ENCODE measurements at regions not wholly inside any gene's neighbourhood (a gene's known extent, or its start where the extent isn't known, plus 50 kb on each side); places are given as distances from the start of the nearest gene placed in this dataset.

- CTCF ChIA-PET, result no interaction called here
- Histone ChIP-seq H3K27me3 (replicated peaks; ENCODE audit: insufficient read depth, low read depth, low read length, poor library complexity) (no peaks in the 10 kb centered on the region), H3K4me1 (ENCODE audit: insufficient read depth, low read length, poor library complexity, severe bottlenecking) (no peaks in the 10 kb centered on the region), H3K27ac (ENCODE audit: low read depth, low read length, poor library complexity, severe bottlenecking) (no peak overlapping the region), H3K36me3 (ENCODE audit: insufficient read depth, low read length, poor library complexity, severe bottlenecking) (no peaks in the 10 kb centered on the region), H3K4me3 (ENCODE audit: low read depth, low read length, poor library complexity, severe bottlenecking) (no peak overlapping the region), H3K9me3 (ENCODE audit: low read depth, low read length, poor library complexity, severe bottlenecking) (no peaks in the 10 kb centered on the region)
- no TSS peak for BruUV-seq (replicated peaks)
- POLR2A ChIA-PET (ENCODE audit: low non-redundant PET), result no interaction called here
- TF ChIP-seq EZH2 (IDR thresholded peaks at IDR 0.05; ENCODE audit: borderline replicate concordance, low read depth, low read length, poor library complexity, severe bottlenecking) (no peak), CTCF (conservative IDR thresholded peaks at IDR 0.05; ENCODE audit: low read depth, low read length) (no peak)
- DNase-seq (ENCODE audit: low spot score), result no peak
- intact Hi-C loops (cut with micrococcal nuclease; ENCODE audit: unreplicated experiment), result no loop called here
Observed at GRCh38 chr6:115765966-115766365, 294.7 kb downstream of the FRK start.

GRCh38 chr6:115759051-115759450, 301.6 kb downstream of the FRK start:
- ChIA-PET CTCF (no interaction called here), POLR2A (ENCODE audit: low non-redundant PET) (no interaction called here)
- no peaks in the 10 kb centered on the region for H3K9me3 ChIP-seq (ENCODE audit: low read depth, low read length, poor library complexity, severe bottlenecking)

GRCh38 chr6:115753446-115753845, 307.2 kb downstream of the FRK start:
- no peak for TF ChIP-seq CTCF (conservative IDR thresholded peaks at IDR 0.05; ENCODE audit: low read depth, low read length)
- TF ChIP-seq EZH2 (IDR thresholded peaks at IDR 0.05; ENCODE audit: borderline replicate concordance, low read depth, low read length, poor library complexity, severe bottlenecking), result no peak
- BruUV-seq (replicated peaks), result no TSS peak
- Histone ChIP-seq H3K4me1 (ENCODE audit: insufficient read depth, low read length, poor library complexity, severe bottlenecking) (no peaks in the 10 kb centered on the region), H3K27me3 (replicated peaks; ENCODE audit: insufficient read depth, low read depth, low read length, poor library complexity) (no peaks in the 10 kb centered on the region), H3K27ac (ENCODE audit: low read depth, low read length, poor library complexity, severe bottlenecking) (no peak overlapping the region), H3K9me3 (ENCODE audit: low read depth, low read length, poor library complexity, severe bottlenecking) (no peaks in the 10 kb centered on the region), H3K36me3 (ENCODE audit: insufficient read depth, low read length, poor library complexity, severe bottlenecking) (no peaks in the 10 kb centered on the region), H3K4me3 (ENCODE audit: low read depth, low read length, poor library complexity, severe bottlenecking) (no peak overlapping the region)
- intact Hi-C loops (cut with micrococcal nuclease; ENCODE audit: unreplicated experiment), result no loop called here
- DNase-seq (ENCODE audit: low spot score), result no peak
- ChIA-PET CTCF (no interaction called here), POLR2A (ENCODE audit: low non-redundant PET) (no interaction called here)

More at GRCh38 chr6:115759051-115759450, 301.6 kb downstream of the FRK start:
- Histone ChIP-seq H3K36me3 (ENCODE audit: insufficient read depth, low read length, poor library complexity, severe bottlenecking) (no peaks in the 10 kb centered on the region), H3K27ac (ENCODE audit: low read depth, low read length, poor library complexity, severe bottlenecking) (no peak overlapping the region), H3K4me1 (ENCODE audit: insufficient read depth, low read length, poor library complexity, severe bottlenecking) (no peaks in the 10 kb centered on the region), H3K27me3 (replicated peaks; ENCODE audit: insufficient read depth, low read depth, low read length, poor library complexity) (no peaks in the 10 kb centered on the region), H3K4me3 (ENCODE audit: low read depth, low read length, poor library complexity, severe bottlenecking) (no peak overlapping the region)
- intact Hi-C loops (cut with micrococcal nuclease; ENCODE audit: unreplicated experiment), result no loop called here
- BruUV-seq (replicated peaks), result no TSS peak
- TF ChIP-seq CTCF (conservative IDR thresholded peaks at IDR 0.05; ENCODE audit: low read depth, low read length), result no peak
- TF ChIP-seq EZH2 (IDR thresholded peaks at IDR 0.05; ENCODE audit: borderline replicate concordance, low read depth, low read length, poor library complexity, severe bottlenecking), result no peak
- DNase-seq (ENCODE audit: low spot score), result no peak

All from A673 (cell line).